HG02763 (cell line): ENCODE measurements at regions not wholly inside any gene's neighbourhood (a gene's known extent, or its start where the extent isn't known, plus 50 kb on each side); places are given as distances from the start of the nearest gene placed in this dataset.

Experiments
- ATAC-seq: cut with Tn5 transposase; IDR thresholded peaks from one replicate; pipeline ENCODE4 v1.9.1; 2021; ENCODE audit warnings: mild to moderate bottlenecking, moderate library complexity; ENCODE audit not compliant: unreplicated experiment

GRCh38 chr10:78868861-78869260, 199.9 kb upstream of the ZMIZ1 start:
- ATAC-seq = no peak

DNA sequence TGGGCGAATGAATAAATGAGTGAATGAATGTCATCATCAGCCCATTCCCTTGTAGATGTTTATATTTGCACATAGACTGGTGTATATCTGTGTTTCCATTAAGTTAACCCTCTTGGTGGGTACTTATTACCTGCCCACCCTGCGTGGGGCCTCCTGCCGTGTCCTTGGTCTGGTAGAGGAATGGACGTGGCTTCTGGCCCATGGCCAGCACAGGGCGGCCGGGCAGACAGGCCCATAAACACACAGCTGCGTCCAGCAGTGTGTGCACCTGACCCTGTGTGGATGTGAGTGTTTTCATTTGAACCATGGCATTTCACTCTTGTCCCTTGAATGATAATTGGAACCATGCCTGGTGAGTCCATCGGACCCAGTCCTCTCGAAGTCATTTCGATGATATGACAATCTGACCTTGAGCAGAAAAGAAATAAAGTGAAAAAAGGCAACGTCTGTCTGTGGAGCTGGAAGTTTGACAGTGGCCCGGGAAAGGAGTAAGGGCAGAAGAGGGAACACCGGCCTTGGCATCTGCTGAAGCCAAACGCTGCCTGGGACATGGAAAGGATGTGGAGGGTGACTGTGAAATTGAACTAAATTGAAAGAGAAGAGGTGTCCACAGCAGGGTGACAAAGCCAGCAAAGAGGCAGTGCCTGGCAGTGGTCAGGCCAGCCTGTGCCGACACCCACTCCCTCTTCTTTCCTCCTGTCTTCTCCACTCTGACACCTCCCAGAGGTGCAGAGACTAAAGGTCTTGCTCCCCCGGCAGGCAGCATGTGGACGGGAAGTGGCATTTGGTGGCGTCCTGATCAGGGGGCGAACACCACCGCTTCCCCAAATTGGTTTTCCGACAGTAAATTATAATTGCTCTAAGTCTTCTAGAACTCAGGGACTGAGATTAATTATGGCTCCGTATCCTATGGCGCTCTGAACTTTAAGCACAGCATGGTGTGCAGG, 199.0 kb upstream of the ZMIZ1 start:
- ATAC-seq = no peak

- ATAC-seq = no peak
These were observed 198.3 kb upstream of the ZMIZ1 start for GRCh38 chr10:78870458-78870857.

DNA sequence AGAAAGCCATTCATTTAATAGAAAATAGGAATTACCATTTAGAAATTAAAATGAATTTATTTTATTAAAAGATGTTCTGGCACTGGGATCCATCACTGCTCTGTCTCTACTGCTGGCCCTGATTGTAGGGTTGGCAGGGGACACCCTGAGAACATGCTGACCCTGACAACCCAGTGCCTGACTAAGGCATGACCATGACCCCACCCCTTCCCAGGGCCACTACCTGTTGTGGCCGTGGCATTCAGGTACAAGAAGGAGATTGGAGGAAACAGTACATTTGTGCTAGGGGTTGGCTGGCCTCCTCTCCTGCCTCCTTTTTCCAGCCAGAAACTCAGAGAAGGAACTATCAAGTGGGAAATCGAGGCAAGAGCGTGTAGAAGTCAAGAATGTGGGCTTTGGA, 197.0 kb upstream of the ZMIZ1 start:
- no peak for ATAC-seq

GRCh38 chr10:78873413-78873812, 195.4 kb upstream of the ZMIZ1 start:
- ATAC-seq = no peak

DNA sequence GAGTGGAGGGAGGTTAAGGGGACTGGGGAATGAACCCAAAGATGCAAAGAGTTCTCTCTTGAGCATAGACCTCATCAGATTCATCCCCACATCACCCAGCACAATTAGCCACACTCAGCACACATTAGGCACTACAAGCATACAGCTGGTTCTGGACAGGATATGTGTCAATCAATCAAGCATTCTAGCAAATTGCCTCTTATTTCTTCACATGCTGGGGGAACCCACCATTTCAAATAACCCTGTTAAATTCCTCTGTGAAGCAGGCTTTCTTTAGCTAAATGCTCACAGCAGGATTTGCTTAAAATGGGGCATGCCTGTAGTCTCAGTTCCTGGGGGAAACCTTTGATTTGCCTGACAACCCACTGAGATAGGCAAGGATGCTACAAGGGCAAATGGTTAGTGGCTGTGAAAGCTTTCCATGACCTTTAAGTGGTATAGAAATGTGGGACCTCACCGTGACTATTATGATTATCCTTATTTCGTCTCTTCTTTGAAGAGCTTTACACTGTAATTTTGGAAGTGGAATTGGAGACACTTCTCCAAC, 193.4 kb upstream of the ZMIZ1 start:
- no peak for ATAC-seq

GRCh38 chr10:78875932-78876331, 192.8 kb upstream of the ZMIZ1 start:
- no peak for ATAC-seq

- ATAC-seq = no peak
These were observed 192.3 kb upstream of the ZMIZ1 start for GRCh38 chr10:78876449-78876848.

DNA sequence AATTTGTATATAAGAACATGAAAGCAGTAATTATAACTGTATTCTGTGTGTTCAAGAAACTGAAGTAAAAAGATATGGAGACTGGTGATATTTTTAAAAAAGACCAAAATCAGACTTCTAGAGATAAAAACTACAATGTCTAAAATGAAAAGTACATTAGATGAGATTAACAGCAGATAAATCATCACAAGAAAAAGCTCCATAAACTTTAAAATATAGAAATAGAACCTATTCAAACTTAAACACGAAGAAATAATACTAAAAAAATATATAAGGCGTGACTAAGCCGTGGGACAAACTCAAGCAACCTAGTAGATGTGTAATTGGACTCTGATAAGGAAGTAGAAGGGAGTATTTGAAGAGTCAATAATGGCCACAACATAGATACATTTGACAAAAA, 189.1 kb upstream of the ZMIZ1 start:
- no peak for ATAC-seq

- ATAC-seq = no peak
These were observed 182.6 kb upstream of the ZMIZ1 start for GRCh38 chr10:78886129-78886528.

GRCh38 chr10:78889536-78890063, 179.2 kb upstream of the ZMIZ1 start:
- ATAC-seq = no peak

DNA sequence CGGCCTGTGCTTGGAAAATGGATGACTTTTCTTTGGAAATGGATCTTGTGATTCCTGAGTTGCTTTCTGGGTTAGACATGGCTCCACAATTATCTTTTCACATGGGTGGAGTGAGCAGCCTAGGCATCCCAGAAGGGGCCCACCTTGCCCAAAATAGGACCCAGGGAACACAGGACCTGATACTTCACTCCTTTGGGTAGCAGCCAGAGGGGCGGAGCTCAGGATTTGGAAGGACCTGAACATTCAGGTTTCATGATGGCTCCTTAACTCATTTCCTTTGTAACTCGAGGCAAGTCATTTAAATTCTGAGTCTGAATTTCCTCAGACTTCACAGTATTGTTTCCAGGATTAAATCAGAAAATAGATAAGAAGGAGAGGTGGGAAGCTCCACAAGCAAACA, 178.3 kb upstream of the ZMIZ1 start:
- ATAC-seq = no peak

- ATAC-seq = no peak
These were observed 177.0 kb upstream of the ZMIZ1 start for GRCh38 chr10:78891741-78892140.

DNA sequence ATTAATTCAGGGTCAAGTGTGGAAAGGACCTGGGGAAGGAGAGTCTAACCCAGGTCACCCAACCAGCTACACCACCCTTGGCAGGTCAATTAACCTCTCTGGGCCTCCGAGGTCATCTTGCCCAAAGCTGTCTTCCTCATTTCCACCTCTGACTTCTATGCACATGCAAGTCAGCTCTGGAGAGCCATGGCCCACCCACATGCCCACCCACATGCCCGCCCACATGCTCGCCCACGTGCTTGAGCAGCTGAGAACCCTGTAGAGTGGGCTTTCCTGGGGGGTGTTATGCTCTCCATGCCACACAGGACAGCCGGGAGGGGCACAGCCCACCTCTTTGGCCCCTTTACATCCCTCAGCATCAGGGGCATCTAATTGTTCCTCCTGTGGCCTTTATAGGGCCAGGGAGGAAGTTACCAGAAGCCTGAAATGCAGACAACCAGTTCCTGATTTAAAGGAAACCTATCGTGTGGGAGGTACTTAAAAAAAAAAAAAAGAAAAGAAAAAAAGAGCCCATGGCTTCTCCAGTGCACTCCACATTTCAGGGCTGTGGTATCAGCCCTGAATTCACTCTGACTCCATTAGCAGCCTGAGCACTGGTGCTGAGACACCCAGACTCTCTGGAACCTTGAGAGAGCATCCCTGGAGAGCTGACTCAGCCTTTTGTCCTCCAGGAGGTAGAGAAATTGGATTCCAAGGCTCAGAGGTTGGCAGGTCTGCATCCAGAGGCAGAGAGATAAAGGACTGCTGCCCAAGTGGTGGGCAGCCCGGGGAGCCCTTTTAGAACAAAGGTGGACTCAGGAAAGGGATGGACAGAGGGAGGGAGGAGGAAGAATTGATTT, 176.2 kb upstream of the ZMIZ1 start:
- ATAC-seq = no peak

- ATAC-seq = no peak
These were observed 175.5 kb upstream of the ZMIZ1 start for GRCh38 chr10:78893217-78893616.

- no peak for ATAC-seq
These were observed 174.5 kb upstream of the ZMIZ1 start for GRCh38 chr10:78894089-78894840.

- ATAC-seq = no peak
These were observed 173.9 kb upstream of the ZMIZ1 start for GRCh38 chr10:78894841-78895195.

GRCh38 chr10:78895469-78895868, 173.3 kb upstream of the ZMIZ1 start:
- no peak for ATAC-seq

DNA sequence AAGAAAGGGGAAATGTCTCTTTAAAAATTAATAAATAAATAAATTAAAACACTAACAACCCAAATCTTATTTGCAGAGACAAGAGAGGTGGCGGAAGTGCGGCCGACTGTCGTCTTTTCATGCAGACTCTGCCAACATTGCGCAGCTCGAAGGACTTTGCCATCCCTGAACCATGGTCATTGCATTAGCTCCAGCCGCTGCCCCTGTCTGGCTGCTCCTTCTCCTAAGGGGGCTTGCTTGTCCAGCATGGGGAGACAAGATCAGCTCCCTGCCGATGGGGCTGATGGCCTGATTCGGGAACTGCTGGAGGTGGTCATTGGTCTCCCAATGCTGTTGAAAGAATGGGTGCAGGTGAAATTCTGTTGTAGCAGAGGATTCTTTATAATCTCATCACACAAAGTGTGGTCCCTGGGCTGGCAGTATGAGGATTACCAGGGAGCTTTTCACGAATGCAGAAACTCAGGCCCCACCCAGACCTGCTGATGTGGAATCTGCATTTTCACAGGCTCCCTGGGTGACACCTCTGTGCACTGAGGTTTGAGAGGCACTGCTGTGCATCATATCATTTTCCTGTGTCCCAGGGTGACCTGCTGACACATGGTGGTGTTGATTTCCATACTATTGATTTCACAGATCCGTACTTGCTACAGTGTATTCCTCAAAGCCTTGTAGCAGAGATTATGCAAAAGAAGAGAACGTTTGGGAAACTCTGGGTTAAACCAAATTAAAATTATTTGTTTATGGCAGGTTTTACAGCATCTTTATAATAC, 172.4 kb upstream of the ZMIZ1 start:
- no peak for ATAC-seq
